Neural crest cell (in vitro differentiated cells): ENCODE measurements at regions not wholly inside any gene's neighbourhood (a gene's known extent, or its start where the extent isn't known, plus 50 kb on each side); places are given as distances from the start of the nearest gene placed in this dataset.
"Not testable (repeated sequence)": the region's sequence is repeated elsewhere in the genome, so short reads cannot be mapped to it uniquely, and the experiment has no call there.

ENCODE experiments used
- DNase-seq: peaks from one replicate; pipeline ENCODE4 v3.0.0; 2021; ENCODE audit warnings: low read depth, mixed read lengths, low spot score
- H3K27ac Mint-ChIP-seq: one replicate; pipeline ENCODE4 v1.8.0; 2021; ENCODE audit warnings: mild to moderate bottlenecking, mixed read lengths; ENCODE audit not compliant: unreplicated experiment
- H3K27me3 Mint-ChIP-seq: 2 replicates; pipeline ENCODE4 v1.8.0; 2021; ENCODE audit warnings: low read depth, mild to moderate bottlenecking, mixed read lengths
- H3K36me3 Mint-ChIP-seq: 2 replicates; pipeline ENCODE4 v1.8.0; 2021; ENCODE audit warnings: low read depth, mild to moderate bottlenecking, mixed read lengths
- H3K4me1 Mint-ChIP-seq: 2 replicates; pipeline ENCODE4 v1.8.0; 2021; ENCODE audit warnings: mixed read lengths
- H3K4me3 Mint-ChIP-seq: one replicate; pipeline ENCODE4 v1.8.0; 2021; ENCODE audit warnings: mild to moderate bottlenecking, mixed read lengths
- H3K9me3 Mint-ChIP-seq: 2 replicates; pipeline ENCODE4 v1.8.0; 2021; ENCODE audit warnings: mixed read lengths
- CTCF ChIP-seq: fragments of 200-600 bp; sonication (generic); conservative IDR thresholded peaks from 2 replicates; pipeline ENCODE4 v1.5.0; 2021; ENCODE audit warnings: antibody characterized with exemption, mild to moderate bottlenecking

DNA sequence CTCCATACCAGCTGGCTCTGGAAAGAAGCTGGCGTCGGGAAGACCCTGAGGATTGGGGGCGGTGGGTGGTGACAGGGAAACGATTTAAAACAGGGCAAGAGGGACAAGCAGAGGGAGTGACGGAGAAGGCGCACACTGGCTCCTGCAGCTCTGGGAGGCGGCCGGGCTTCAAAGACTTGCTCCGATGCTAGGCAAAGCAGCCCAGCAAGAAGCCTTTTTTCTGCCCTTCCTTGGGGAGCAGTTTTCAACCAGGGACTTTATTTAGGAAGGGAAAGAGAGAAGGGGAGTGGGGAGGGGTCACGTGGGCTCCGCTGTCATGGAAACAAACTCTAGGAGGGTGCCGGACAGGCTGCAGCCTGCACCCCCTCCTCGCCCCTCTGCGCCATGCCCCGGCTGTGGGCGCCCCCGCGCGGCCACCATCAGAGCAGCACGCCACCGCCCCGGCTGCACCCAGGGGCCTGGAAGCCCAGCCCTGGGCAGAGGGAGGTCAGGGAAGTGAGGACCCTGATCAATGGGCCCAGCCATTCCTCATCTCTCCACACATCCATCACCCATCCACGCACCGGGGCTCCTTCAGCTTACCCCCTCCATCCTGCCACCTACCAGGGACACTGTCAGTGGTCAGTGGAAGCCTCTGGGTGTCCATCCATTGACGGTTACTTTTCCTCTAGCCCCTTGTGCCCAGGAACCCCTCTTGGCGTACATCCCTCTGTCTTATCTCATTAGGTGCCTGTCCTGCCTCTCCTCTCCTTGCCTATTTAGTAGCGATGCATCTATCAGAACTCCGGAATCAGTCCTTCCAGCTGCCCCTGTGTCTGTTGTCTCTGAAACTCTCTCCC lies 66.6 kb upstream of the CCDC167 start:
- peak; percentile 71 for DNase-seq
- peak overlapping the region; percentile 21 for H3K27ac Mint-ChIP-seq
- H3K27me3 Mint-ChIP-seq, result peaks cover 13% of the 10 kb centered on the region
- peak; percentile 92 for TF ChIP-seq CTCF
- no peaks in the 10 kb centered on the region for H3K36me3 Mint-ChIP-seq
- H3K9me3 Mint-ChIP-seq, result no peaks in the 10 kb centered on the region
- peak overlapping the region; percentile 85 for H3K4me3 Mint-ChIP-seq
- peaks cover 57% of the 10 kb centered on the region for H3K4me1 Mint-ChIP-seq

DNA sequence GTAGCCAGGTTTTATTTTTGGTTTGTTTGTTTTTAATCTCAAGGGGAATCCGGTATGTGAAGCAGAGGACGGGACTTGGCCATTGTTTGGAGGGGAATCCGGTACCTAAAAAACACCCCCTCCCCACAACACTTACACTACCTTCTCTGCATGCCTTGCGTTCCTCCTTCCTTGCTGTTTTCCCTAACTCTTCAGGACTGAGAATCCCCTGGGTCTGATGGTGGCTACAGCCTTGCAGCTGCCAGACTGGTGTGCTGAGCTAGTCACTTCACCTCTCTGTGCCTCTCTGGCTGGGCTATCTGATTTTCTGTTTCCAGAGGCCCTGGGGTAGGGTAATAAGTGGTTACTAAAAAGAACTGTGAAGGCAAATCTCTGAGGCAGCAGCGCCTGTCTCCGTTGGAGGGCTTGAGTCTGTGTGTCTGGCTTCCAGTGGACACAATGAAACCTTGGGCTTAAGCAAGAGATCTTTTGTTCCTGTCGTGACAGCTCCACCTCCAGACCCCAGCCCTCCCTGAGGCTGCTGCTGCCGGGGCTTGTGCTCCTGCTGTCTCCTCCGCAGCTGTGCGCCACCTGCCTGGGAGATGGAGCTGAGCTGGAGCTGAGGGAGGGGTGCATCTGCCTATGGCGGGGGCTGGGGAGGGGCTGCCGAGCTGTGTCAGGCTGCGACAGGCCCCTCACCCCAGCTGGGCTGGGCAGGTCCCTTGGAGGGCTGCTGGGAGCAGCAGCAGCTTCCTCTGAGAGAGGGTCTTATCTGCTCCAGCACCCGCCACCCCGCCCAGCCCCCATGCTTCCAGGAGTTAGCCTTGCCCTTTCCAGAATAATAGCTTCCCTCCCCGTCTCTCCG lies 65.8 kb upstream of the CCDC167 start:
- TF ChIP-seq CTCF, result no peak
- peaks cover 13% of the 10 kb centered on the region for H3K27me3 Mint-ChIP-seq
- H3K36me3 Mint-ChIP-seq, result no peaks in the 10 kb centered on the region
- DNase-seq, result peak; percentile 59
- H3K4me1 Mint-ChIP-seq, result peaks cover 53% of the 10 kb centered on the region
- H3K9me3 Mint-ChIP-seq, result peaks cover 3% of the 10 kb centered on the region
- peak overlapping the region; percentile 85 for H3K4me3 Mint-ChIP-seq
- peak overlapping the region; percentile 85 for H3K27ac Mint-ChIP-seq

DNA sequence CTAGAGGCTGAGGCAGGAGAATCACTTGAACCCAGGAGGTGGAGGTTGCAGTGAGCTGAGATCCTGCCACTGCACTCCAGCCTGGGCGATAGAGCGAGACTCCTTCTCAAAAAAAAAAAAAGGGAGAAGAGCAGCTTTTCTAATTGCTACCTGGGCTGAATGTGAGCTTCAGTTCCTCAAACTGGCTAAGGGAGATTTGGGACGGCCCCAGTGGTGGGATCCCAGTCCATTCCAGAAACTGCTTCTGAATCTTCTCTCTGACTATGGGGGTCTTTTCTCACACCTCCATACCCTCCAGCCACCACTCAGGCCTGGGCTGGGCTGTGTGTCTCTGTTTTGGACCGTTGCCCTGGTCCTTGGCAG lies 63.2 kb upstream of the CCDC167 start:
- H3K36me3 Mint-ChIP-seq, DNase-seq, H3K27ac Mint-ChIP-seq, H3K4me3 Mint-ChIP-seq, H3K9me3 Mint-ChIP-seq: not testable (repeated sequence)
- H3K27me3 Mint-ChIP-seq, result peaks cover 17% of the 10 kb centered on the region
- H3K4me1 Mint-ChIP-seq, result peaks cover 68% of the 10 kb centered on the region

DNA sequence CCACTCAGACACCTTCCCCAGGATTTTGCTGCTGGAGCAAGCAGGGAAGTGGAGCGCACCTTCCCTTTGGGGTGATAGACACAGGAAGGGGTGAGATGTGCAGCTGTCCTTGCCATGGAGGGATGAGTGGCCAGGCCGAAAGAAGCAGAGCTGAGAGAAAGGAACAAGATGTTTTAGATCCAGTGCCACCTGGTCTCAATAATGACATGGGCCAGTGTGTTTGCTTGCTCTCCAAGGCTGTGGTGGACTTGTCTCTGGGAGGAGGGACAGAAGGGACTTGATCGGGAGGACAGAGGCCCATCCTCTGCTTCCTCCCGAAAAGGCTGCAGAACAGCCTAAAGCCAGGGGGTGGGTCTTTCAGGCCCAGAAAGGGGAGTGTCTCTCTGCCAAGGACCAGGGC lies 61.7 kb upstream of the CCDC167 start:
- H3K27ac Mint-ChIP-seq, result no peak overlapping the region
- H3K27me3 Mint-ChIP-seq, result peaks cover 17% of the 10 kb centered on the region
- H3K9me3 Mint-ChIP-seq, result peaks cover 4% of the 10 kb centered on the region
- no peak for DNase-seq
- TF ChIP-seq CTCF, result no peak
- H3K4me3 Mint-ChIP-seq, result no peak overlapping the region
- peaks cover 70% of the 10 kb centered on the region for H3K4me1 Mint-ChIP-seq
- H3K36me3 Mint-ChIP-seq, result no peaks in the 10 kb centered on the region

DNA sequence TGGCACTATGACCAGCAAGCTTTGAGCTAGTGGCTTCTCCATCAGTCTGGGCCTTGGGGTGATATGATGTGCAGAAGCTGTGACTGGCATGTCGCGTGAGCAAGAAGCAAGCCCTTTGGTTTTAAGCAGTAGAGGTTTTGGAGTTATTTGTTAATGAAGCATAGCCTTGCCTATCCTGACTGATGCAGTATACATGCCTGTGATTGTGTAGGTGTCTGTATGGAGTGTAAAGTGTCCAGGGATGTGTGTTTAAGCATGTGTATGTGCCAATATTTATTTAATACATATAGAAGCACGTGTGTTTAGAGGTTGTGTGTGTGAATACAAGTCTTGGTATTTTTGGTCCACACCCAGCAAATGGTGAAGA lies 61.0 kb upstream of the CCDC167 start:
- no peak for TF ChIP-seq CTCF
- Mint-ChIP-seq H3K36me3 (no peaks in the 10 kb centered on the region), H3K27ac (no peak overlapping the region), H3K4me3 (peak overlapping the region; percentile 58), H3K27me3 (peaks cover 17% of the 10 kb centered on the region), H3K4me1 (peaks cover 71% of the 10 kb centered on the region), H3K9me3 (peaks cover 4% of the 10 kb centered on the region)
- DNase-seq, result no peak

DNA sequence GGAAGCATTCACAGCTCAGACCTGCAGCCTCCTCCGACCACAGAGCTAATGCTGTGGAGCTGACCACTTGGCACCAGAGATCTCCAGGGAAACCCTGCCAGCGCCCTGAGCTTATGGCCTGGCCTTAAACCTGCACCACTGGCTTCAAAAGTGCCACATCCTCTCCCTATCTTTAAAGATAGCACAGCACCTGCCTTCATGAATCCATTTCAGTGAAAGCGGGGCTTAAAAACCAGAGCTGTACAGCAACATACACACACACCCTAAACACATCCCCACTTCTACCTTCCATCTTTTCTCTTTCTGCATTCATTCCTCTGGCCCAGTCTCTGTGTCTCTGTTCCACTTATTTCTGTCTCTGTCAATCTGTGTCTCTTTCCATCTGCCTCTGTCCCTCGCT lies 59.8 kb upstream of the CCDC167 start:
- H3K9me3 Mint-ChIP-seq, result peaks cover 4% of the 10 kb centered on the region
- H3K27ac Mint-ChIP-seq, result no peak overlapping the region
- H3K36me3 Mint-ChIP-seq, result no peaks in the 10 kb centered on the region
- no peak for TF ChIP-seq CTCF
- H3K4me1 Mint-ChIP-seq, result peaks cover 69% of the 10 kb centered on the region
- H3K27me3 Mint-ChIP-seq, result peaks cover 10% of the 10 kb centered on the region
- H3K4me3 Mint-ChIP-seq, result no peak overlapping the region
- no peak for DNase-seq
